ENCODE measurements at regions not wholly inside any gene's neighbourhood (a gene's known extent, or its start where the extent isn't known, plus 50 kb on each side); places are given as distances from the start of the nearest gene placed in this dataset.

DNA sequence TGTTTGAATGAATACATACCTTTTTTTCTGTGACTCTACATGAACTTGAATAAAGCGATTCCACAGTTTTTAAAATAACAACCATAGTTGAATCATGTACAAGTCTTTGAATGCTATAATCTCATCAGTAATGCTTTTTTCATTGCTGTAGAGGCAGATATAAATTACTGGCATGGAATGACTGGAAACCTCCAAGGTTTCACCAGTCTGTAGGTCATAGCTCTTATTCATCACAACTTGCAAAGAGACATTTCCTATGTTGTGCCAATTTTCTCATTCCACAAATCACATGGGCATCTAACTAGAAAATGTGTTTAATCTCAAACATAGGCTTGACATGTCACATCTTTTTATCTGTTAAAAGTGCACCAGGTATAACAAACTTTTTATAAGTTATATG is 407.1 kb upstream of the KCNMB2 start:
- no peak for TF ChIP-seq EZH2 (IDR thresholded peaks at IDR 0.05; ENCODE audit: borderline replicate concordance, insufficient read depth, low read depth, low read length, poor library complexity, severe bottlenecking)
- TF ChIP-seq, protein P1, sequence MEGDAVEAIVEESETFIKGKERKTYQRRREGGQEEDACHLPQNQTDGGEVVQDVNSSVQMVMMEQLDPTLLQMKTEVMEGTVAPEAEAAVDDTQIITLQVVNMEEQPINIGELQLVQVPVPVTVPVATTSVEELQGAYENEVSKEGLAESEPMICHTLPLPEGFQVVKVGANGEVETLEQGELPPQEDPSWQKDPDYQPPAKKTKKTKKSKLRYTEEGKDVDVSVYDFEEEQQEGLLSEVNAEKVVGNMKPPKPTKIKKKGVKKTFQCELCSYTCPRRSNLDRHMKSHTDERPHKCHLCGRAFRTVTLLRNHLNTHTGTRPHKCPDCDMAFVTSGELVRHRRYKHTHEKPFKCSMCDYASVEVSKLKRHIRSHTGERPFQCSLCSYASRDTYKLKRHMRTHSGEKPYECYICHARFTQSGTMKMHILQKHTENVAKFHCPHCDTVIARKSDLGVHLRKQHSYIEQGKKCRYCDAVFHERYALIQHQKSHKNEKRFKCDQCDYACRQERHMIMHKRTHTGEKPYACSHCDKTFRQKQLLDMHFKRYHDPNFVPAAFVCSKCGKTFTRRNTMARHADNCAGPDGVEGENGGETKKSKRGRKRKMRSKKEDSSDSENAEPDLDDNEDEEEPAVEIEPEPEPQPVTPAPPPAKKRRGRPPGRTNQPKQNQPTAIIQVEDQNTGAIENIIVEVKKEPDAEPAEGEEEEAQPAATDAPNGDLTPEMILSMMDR (IDR thresholded peaks at IDR 0.05): no peak
